ENCODE measurements at regions not wholly inside any gene's neighbourhood (a gene's known extent, or its start where the extent isn't known, plus 50 kb on each side); places are given as distances from the start of the nearest gene placed in this dataset.

DNA sequence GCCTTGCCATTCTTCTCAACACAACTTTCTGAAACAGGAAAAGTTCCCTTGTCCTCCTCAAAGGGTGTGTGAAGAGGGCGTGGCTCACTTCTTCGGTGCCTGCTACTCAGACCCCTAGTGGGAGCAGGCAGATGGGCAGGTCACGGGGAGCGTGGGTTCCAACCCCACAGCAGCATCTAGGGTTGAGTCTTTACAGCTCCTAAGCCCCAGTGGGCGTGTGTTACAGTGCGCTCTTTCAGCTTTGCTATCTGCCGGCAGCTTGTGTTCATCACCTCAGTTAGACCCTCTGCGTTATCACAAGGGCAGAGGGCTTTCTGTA lies 57.5 kb upstream of the KLF3 start:
- TF ChIP-seq CTCF (IDR thresholded peaks at IDR 0.05; ENCODE audit: low read depth, low read length, missing control alignments): no peak
- no peak for DNase-seq (ENCODE audit: extremely low read depth, low read depth)
- H3K4me3 ChIP-seq (replicated peaks; ENCODE audit: low read depth, low read length): no peak overlapping the region

GRCh38 chr4:38609614-38610013 lies 54.4 kb upstream of the KLF3 start:
- no peak for DNase-seq (ENCODE audit: extremely low read depth, low read depth)
- TF ChIP-seq CTCF (IDR thresholded peaks at IDR 0.05; ENCODE audit: low read depth, low read length, missing control alignments): no peak
- no peak overlapping the region for H3K4me3 ChIP-seq (replicated peaks; ENCODE audit: low read depth, low read length)

DNA sequence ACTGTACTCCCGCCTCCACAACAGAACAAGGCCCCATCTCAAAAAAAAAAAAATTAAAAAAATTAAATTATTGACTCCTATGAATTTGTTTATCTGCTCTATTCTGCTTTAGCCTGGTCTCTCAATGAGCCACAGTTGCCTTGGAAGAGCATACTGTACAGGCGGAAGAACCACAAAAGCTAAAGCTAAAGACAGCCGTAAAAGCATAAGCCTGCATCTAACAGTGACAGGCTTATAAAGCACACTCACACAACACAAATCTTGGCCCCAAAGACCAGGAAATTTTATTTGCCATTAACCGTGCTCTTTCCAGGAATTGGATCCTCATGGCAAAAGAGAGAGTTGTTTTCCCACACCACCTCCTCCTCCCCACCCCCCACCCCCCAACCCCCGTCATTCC lies 53.5 kb upstream of the KLF3 start:
- no peak for TF ChIP-seq CTCF (IDR thresholded peaks at IDR 0.05; ENCODE audit: low read depth, low read length, missing control alignments)
- no peak for DNase-seq (ENCODE audit: extremely low read depth, low read depth)
- no peak overlapping the region for H3K4me3 ChIP-seq (replicated peaks; ENCODE audit: low read depth, low read length)

DNA sequence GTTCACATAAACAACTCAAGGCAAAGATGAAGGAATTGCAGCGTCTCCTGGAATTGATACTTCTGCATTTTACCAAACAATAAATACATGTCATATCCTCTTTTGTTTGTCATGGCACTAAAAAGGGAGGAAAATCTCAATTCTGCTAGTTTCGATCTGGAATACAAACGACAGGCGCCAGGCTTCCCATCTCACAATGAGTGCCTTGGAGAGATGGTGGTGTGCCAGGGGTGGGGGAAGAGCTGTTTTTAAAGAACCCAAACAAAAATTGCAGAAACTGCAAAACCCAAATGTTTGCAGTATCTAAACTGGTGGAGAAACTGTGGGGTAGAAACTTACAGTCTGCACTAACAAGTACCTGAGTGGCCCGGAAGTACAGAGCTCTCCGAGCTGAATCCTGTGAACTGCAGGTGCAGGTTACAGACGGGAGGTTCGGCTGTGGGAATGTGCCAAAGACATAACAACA lies 53.0 kb upstream of the KLF3 start:
- H3K4me3 ChIP-seq (replicated peaks; ENCODE audit: low read depth, low read length): no peak overlapping the region
- no peak for TF ChIP-seq CTCF (IDR thresholded peaks at IDR 0.05; ENCODE audit: low read depth, low read length, missing control alignments)
- DNase-seq (ENCODE audit: extremely low read depth, low read depth): no peak

DNA sequence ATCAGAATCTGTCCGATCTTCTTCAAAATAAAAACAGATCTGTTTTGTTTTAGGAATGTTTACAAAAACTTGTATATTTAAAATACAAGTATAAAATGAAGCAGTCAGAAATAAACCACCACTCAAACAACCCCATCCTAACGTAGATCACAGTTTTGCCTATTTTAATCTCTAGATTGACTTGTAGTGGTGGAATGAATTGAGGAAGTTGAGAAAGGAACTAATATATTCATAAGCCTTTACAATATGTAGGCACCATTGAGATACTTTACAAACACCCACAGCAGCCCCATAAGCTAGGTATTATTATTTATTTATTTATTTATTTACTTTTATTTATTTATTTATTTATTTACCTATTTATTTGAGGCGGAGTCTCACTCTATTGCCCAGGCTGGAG lies 52.3 kb upstream of the KLF3 start:
- no peak overlapping the region for H3K4me3 ChIP-seq (replicated peaks; ENCODE audit: low read depth, low read length)
- DNase-seq (ENCODE audit: extremely low read depth, low read depth): no peak
- TF ChIP-seq CTCF (IDR thresholded peaks at IDR 0.05; ENCODE audit: low read depth, low read length, missing control alignments): no peak

- DNase-seq (ENCODE audit: extremely low read depth, low read depth): no peak
- TF ChIP-seq CTCF (IDR thresholded peaks at IDR 0.05; ENCODE audit: low read depth, low read length, missing control alignments): no peak
- no peak overlapping the region for H3K4me3 ChIP-seq (replicated peaks; ENCODE audit: low read depth, low read length)
These were observed 51.2 kb upstream of the KLF3 start for GRCh38 chr4:38612646-38613414.

Measured in HFF-Myc (cell line).